Adrenal gland (tissue), 9 donors: ENCODE measurements at regions not wholly inside any gene's neighbourhood (a gene's known extent, or its start where the extent isn't known, plus 50 kb on each side); places are given as distances from the start of the nearest gene placed in this dataset.
"Not testable (repeated sequence)": the region's sequence is repeated elsewhere in the genome, so short reads cannot be mapped to it uniquely, and the experiment has no call there.

Experiments used
- DNase-seq, 7 donors: peaks; one replicate each; pipeline ENCODE4 v3.0.0-alpha.2; 2019 to 2020
- H3K27ac ChIP-seq, 5 donors: fragments of 200-600 bp; sonication (generic) in 4 of 5; 1 replicate in 3 of 5; 2 replicates in 2 of 5; pipeline versions ENCODE4 v1.5.1 to v1.8.0; 2016 to 2020; ENCODE audit warnings: mild to moderate bottlenecking in 1 of 5
- H3K27me3 ChIP-seq: fragments of 200-600 bp; 2 replicates; pipeline ENCODE4 v1.8.0; 2021
- H3K36me3 ChIP-seq, 2 donors: fragments of 200-600 bp; replicated peaks in 1 of 2; 1 replicate in 1 of 2; 2 replicates in 1 of 2; pipeline versions ENCODE4 v1.5.1 to v1.8.0; 2018 to 2022
- H3K4me1 ChIP-seq, 2 donors: fragments of 200-600 bp; replicated peaks in 1 of 2; 1 replicate in 1 of 2; 2 replicates in 1 of 2; pipeline versions ENCODE4 v1.5.1 to v1.8.0; 2018 to 2021
- H3K4me3 ChIP-seq, 4 donors: fragments of 200-600 bp; sonication (generic) in 3 of 4; one replicate each; pipeline ENCODE4 v1.5.1; 2016 to 2018
- H3K9me3 ChIP-seq, 3 donors: fragments of 200-600 bp; sonication (generic) in 1 of 3; replicated peaks in 1 of 3; 1 replicate in 2 of 3; 2 replicates in 1 of 3; pipeline versions ENCODE4 v1.5.1 to v1.8.0; 2016 to 2021
- POLR2A ChIP-seq, 2 donors: fragments of 450-650 bp; IDR thresholded peaks; one replicate each; pipeline ENCODE4 v1.6.1; 2017; ENCODE audit warnings: antibody characterized with exemption in 2 of 2, mild to moderate bottlenecking in 2 of 2, moderate library complexity in 1 of 2
- WGBS, 4 donors: extraction: QIAGEN DNeasy Blood & Tissue Kit in 2 of 4; methylation state at CpG; one replicate each; pipeline versions ENCODE4 v1.1.5 to v1.1.7; 2013 to 2017; 5-methylcytosine and 5-hydroxymethylcytosine counted together
- intact Hi-C, 2 donors: fragments of 100-400 bp; cut with DNase I; formaldehyde crosslinking; loops; one replicate each; pipeline versions ENCODE4 v1.14.1 to v1.15.0; 2022 to 2023
- TF ChIP-seq, protein P1 (sequence below), 6 experiments: fragments of 450-650 bp in 4 of 6; fragments of 200-600 bp in 2 of 6; sonication (generic) in 1 of 6; IDR thresholded peaks; 1 replicate in 5 of 6; 2 replicates in 1 of 6; pipeline versions ENCODE4 v1.5.1 to v1.8.0; 2016 to 2021; ENCODE audit warnings: antibody characterized with exemption in 6 of 6, mild to moderate bottlenecking in 2 of 6, moderate library complexity in 1 of 6
- donor health status: healthy with polysubstance abuse.
- donor health status: Bipolar disorder and iron deficiency.
- donor health status: DM: yes; HTN: yes; CAD: no.
- donor health status: DM: no; HTN: no; CAD: no.
- donor health status: DM: no; HTN: no; CAD: no.

- 26 to 60% (median 40%) methylated on average over 1 of the region's 1 CpG for WGBS, 4 donors
- H3K27me3 ChIP-seq: no peaks in the 10 kb centered on the region
- H3K4me3 ChIP-seq: no peak overlapping the region
- TF ChIP-seq, protein P1, sequence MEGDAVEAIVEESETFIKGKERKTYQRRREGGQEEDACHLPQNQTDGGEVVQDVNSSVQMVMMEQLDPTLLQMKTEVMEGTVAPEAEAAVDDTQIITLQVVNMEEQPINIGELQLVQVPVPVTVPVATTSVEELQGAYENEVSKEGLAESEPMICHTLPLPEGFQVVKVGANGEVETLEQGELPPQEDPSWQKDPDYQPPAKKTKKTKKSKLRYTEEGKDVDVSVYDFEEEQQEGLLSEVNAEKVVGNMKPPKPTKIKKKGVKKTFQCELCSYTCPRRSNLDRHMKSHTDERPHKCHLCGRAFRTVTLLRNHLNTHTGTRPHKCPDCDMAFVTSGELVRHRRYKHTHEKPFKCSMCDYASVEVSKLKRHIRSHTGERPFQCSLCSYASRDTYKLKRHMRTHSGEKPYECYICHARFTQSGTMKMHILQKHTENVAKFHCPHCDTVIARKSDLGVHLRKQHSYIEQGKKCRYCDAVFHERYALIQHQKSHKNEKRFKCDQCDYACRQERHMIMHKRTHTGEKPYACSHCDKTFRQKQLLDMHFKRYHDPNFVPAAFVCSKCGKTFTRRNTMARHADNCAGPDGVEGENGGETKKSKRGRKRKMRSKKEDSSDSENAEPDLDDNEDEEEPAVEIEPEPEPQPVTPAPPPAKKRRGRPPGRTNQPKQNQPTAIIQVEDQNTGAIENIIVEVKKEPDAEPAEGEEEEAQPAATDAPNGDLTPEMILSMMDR (IDR thresholded peaks at IDR 0.05): no peak
- TF ChIP-seq POLR2A (IDR thresholded peaks at IDR 0.05): no peak
- no peaks in the 10 kb centered on the region for H3K9me3 ChIP-seq
- H3K4me1 ChIP-seq: no peaks in the 10 kb centered on the region
- intact Hi-C loops: no loop called here
- H3K36me3 ChIP-seq: no peaks in the 10 kb centered on the region
- peak overlapping the region in 1 of 5 donors; percentile 72 for H3K27ac ChIP-seq
- DNase-seq: peak in 3 of 7 donors; percentile 28 to 64 (median 48)
These were observed 299.3 kb upstream of the STXBP6 start for GRCh38 chr14:25349269-25349668.

DNA sequence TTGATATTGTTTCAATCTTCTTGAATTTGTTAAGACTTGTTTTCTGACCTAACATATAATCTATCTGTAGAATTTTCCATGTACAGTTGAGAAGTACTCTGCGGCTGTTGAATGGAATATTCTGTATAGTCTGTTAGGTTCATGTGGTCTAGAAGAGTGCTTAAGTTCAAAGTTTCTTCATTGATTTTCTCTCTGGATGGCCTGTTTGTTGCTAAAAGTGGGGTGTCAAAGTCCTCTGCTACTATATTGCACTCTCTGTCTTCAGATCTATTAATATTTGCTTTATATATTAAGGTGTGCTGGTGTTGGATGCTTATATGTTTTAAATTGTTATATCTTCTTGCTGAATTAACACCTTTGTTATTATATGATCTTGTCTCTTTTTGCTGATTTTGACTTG, 290.9 kb upstream of the STXBP6 start:
- Histone ChIP-seq H3K4me3 (no peak overlapping the region), H3K27me3 (no peaks in the 10 kb centered on the region), H3K9me3 (no peaks in the 10 kb centered on the region), H3K27ac (no peak overlapping the region), H3K36me3 (no peaks in the 10 kb centered on the region), H3K4me1 (no peaks in the 10 kb centered on the region)
- TF ChIP-seq, protein P1 (IDR thresholded peaks at IDR 0.05): no peak
- no peak for TF ChIP-seq POLR2A (IDR thresholded peaks at IDR 0.05)
- intact Hi-C loops: no loop called here
- no peak for DNase-seq
- 94 to 100% (median 96%) methylated on average over 1 of the region's 1 CpG for WGBS, 4 donors

DNA sequence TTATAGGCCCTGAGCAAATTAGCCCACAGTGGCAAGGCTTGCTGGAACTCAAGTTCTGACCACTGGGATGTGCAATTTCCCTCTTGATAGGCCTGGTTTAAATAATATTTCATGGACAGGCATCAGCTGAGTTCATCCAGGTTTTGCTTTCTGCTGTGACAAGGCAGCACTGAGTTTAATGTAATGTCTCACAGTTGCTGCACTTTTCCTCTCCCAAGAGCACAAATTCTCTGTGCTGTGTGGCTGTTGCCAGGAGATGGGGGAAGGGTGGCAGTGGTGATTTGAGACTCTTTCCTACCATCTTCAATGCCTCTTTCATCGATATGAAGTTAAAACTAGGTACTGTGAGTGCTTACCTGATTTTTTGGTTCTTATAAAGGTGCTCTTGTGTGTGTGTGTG, 272.8 kb upstream of the STXBP6 start:
- Histone ChIP-seq H3K27ac (no peak overlapping the region), H3K4me1 (no peaks in the 10 kb centered on the region), H3K27me3 (no peaks in the 10 kb centered on the region), H3K4me3 (no peak overlapping the region), H3K36me3 (no peaks in the 10 kb centered on the region), H3K9me3 (no peaks in the 10 kb centered on the region)
- no peak for DNase-seq
- intact Hi-C loops: no loop called here
- 38 to 79% (median 48%) methylated on average over 1 of the region's 1 CpG for WGBS, 4 donors
- TF ChIP-seq, protein P1 (IDR thresholded peaks at IDR 0.05): no peak
- TF ChIP-seq POLR2A (IDR thresholded peaks at IDR 0.05): no peak

DNA sequence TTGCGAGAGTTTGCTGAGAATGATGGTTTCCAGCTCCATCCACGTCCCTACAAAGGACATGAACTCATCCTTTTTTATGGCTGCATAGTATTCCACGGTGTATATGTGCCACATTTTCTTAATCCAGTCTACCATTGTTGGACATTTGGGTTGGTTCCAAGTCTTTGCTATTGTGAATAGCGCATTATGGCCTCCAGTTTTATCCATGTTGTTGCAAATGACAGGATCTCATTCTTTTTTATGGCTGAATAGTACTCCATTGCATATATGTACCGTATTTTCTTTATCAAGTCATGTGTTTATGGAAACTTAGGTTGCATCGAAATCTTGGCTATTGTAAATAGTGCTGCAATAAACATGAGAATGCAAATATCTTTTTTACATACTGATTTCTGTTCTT, 266.1 kb upstream of the STXBP6 start:
- intact Hi-C loops, H3K27me3 ChIP-seq, H3K27ac ChIP-seq, H3K9me3 ChIP-seq, H3K4me3 ChIP-seq, H3K4me1 ChIP-seq, DNase-seq, H3K36me3 ChIP-seq: not testable (repeated sequence)
- 64 to 83% (median 70%) methylated on average over 4 to 6 of the region's 6 CpGs for WGBS, 4 donors

DNA sequence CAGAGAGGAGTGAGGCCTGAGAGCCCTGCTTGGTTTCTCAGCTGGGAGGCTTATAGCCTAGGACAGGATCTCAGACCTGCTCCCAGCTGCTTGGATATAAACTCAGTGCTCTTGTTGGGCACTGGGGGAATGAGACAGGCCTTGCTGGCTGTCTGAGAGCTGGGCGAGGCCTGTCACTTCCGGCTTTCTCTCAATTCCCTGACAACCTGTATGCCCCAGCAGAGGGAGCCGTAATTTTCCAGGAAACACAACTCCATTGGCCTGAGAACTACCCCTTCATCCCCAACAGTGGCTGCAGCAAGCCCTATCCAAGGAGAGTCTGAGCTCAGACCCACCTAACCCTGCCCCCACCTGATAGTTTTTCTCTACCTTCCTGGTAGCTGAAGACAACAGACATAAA, 258.3 kb upstream of the STXBP6 start:
- DNase-seq: peak in 1 of 7 donors; percentile 1
- Histone ChIP-seq H3K4me3 (no peak overlapping the region), H3K36me3 (no peaks in the 10 kb centered on the region), H3K27ac (no peak overlapping the region), H3K9me3 (peaks cover 0 to 4% (median 0%) of the 10 kb centered on the region in 3 donors), H3K4me1 (no peaks in the 10 kb centered on the region), H3K27me3 (no peaks in the 10 kb centered on the region)
- WGBS, 4 donors: 46 to 82% (median 74%) methylated on average over 2 to 3 of the region's 3 CpGs
- TF ChIP-seq, protein P1 (IDR thresholded peaks at IDR 0.05): no peak
- no peak for TF ChIP-seq POLR2A (IDR thresholded peaks at IDR 0.05)
- intact Hi-C loops: no loop called here
